B cell (primary cell): ENCODE measurements at regions not wholly inside any gene's neighbourhood (a gene's known extent, or its start where the extent isn't known, plus 50 kb on each side); places are given as distances from the start of the nearest gene placed in this dataset.

Source experiments
- ATAC-seq: fragments of 200-7000 bp; cut with Tn5 transposase; one replicate; pipeline ENCODE4 v1.10.0; 2021; ENCODE audit warnings: low read depth, mild to moderate bottlenecking, moderate number of reproducible peaks, moderate library complexity
- CTCF ChIA-PET: fragments of 350-600 bp; sonication (Branson Sonifier 250); formaldehyde crosslinking; loops from one replicate; lab custom pipeline; 2021; ENCODE audit warnings: antibody characterized with exemption, inconsistent platforms; lab: Charles Lee
- POLR2A ChIA-PET: fragments of 350-600 bp; sonication (Branson Sonifier 250); formaldehyde crosslinking; loops from one replicate; lab custom pipeline; 2021; ENCODE audit warnings: antibody characterized with exemption; lab: Charles Lee
- DNase-seq: peaks from one replicate; pipeline ENCODE4 v3.0.0; 2013
- H2AFZ ChIP-seq: 2 replicates; pipeline ENCODE4 v1.6.1; 2012; ENCODE audit warnings: mild to moderate bottlenecking, low read depth, low read length; ENCODE audit not compliant: insufficient read depth, poor library complexity, severe bottlenecking
- H3K27ac ChIP-seq, 2 donors: 1 replicate in 1 of 2; 2 replicates in 1 of 2; pipeline ENCODE4 v1.5.1; 2012 to 2013; ENCODE audit warnings: low read length in 2 of 2, mild to moderate bottlenecking in 2 of 2, moderate library complexity in 1 of 2
- H3K27me3 ChIP-seq, 4 experiments: fragments of 200-600 bp in 1 of 4; sonication (generic) in 1 of 4; replicated peaks in 1 of 4; 1 replicate in 2 of 4; 2 replicates in 2 of 4; pipeline versions ENCODE4 v1.6.1 to v1.7.0; 2013 to 2016; ENCODE audit warnings: low read length in 3 of 4, mild to moderate bottlenecking in 2 of 4, mixed read lengths in 1 of 4, moderate library complexity in 1 of 4; ENCODE audit not compliant: insufficient read depth in 4 of 4, control insufficient read depth in 3 of 4; ENCODE audit errors: control extremely low read depth in 1 of 4
- H3K36me3 ChIP-seq, 2 experiments: replicated peaks in 1 of 2; 1 replicate in 1 of 2; 2 replicates in 1 of 2; pipeline versions ENCODE4 v1.6.1 to v1.7.1; 2013; ENCODE audit warnings: low read length in 1 of 2; ENCODE audit not compliant: insufficient read depth in 2 of 2, control insufficient read depth in 1 of 2; ENCODE audit errors: control extremely low read depth in 1 of 2, extremely low read depth in 1 of 2
- H3K4me1 ChIP-seq, 2 donors: fragments of 200-600 bp in 1 of 2; sonication (generic) in 1 of 2; 1 replicate in 1 of 2; 2 replicates in 1 of 2; pipeline versions ENCODE4 v1.5.1 to v1.6.1; 2013 to 2017; ENCODE audit warnings: low read length in 2 of 2; ENCODE audit not compliant: control insufficient read depth in 2 of 2, insufficient read depth in 2 of 2
- H3K4me2 ChIP-seq: replicated peaks from 2 replicates; pipeline ENCODE3; 2012; ENCODE audit warnings: mild to moderate bottlenecking, low read depth, low read length; ENCODE audit not compliant: poor library complexity, severe bottlenecking
- H3K4me3 ChIP-seq, 5 experiments: fragments of 200-600 bp in 1 of 5; sonication (generic) in 1 of 5; 1 replicate in 3 of 5; 2 replicates in 2 of 5; pipeline versions ENCODE4 v1.5.1 to v1.7.0; 2011 to 2016; ENCODE audit warnings: low read length in 4 of 5, mild to moderate bottlenecking in 4 of 5, low read depth in 2 of 5, control low read depth in 1 of 5, moderate library complexity in 1 of 5; ENCODE audit not compliant: insufficient read depth in 1 of 5; ENCODE audit errors: control extremely low read depth in 1 of 5, extremely low read depth in 1 of 5
- H3K79me2 ChIP-seq: fragments of 200-600 bp; sonication (generic); one replicate; pipeline ENCODE4 v1.6.0; 2016; ENCODE audit warnings: low read length; ENCODE audit not compliant: control insufficient read depth, insufficient read depth
- H3K9ac ChIP-seq: fragments of 200-600 bp; sonication (generic); 2 replicates; pipeline ENCODE4 v1.6.1; 2017; ENCODE audit warnings: mild to moderate bottlenecking, low read length, moderate library complexity
- H3K9me3 ChIP-seq, 3 donors: one replicate each; pipeline versions ENCODE4 v1.6.1 to v1.7.1; 2013; ENCODE audit warnings: low read length in 2 of 3; ENCODE audit not compliant: control insufficient read depth in 2 of 3, insufficient read depth in 1 of 3; ENCODE audit errors: control extremely low read depth in 1 of 3
- H4K20me1 ChIP-seq: 2 replicates; pipeline ENCODE4 v1.6.0; 2012; ENCODE audit warnings: mild to moderate bottlenecking, low read length; ENCODE audit not compliant: insufficient read depth, control insufficient read depth, poor library complexity, severe bottlenecking
- H3K27ac Mint-ChIP-seq: one replicate; pipeline ENCODE4 v1.8.0; 2021; ENCODE audit warnings: mixed read lengths
- H3K27me3 Mint-ChIP-seq: one replicate; pipeline ENCODE4 v1.8.0; 2021; ENCODE audit warnings: mixed read lengths
- H3K4me1 Mint-ChIP-seq: one replicate; pipeline ENCODE4 v1.8.0; 2021; ENCODE audit warnings: mixed read lengths
- H3K4me3 Mint-ChIP-seq: one replicate; pipeline ENCODE4 v1.8.0; 2021; ENCODE audit warnings: mixed read lengths
- H3K9me3 Mint-ChIP-seq: one replicate; pipeline ENCODE4 v1.8.0; 2022; ENCODE audit warnings: mixed read lengths; ENCODE audit not compliant: insufficient read depth
- EZH2 ChIP-seq: IDR thresholded peaks from 2 replicates; pipeline ENCODE4 v1.6.1; 2012; ENCODE audit warnings: borderline replicate concordance, low read depth, mild to moderate bottlenecking, moderate library complexity, low read length; ENCODE audit not compliant: insufficient read depth, poor library complexity, severe bottlenecking
- WGBS: methylation state at CpG from one replicate; pipeline ENCODE4 v1.1.5; 2013; ENCODE audit warnings: missing lambda C conversion rate; ENCODE audit not compliant: insufficient coverage; 5-methylcytosine and 5-hydroxymethylcytosine counted together
- intact Hi-C: fragments of 100-400 bp; cut with micrococcal nuclease; formaldehyde crosslinking; loops from one replicate; pipeline ENCODE4 v1.10.0; 2022
- TF ChIP-seq, protein P1 (sequence below): fragments of 200-600 bp; IDR thresholded peaks from one replicate; pipeline ENCODE4 v1.8.0; 2022; ENCODE audit warnings: antibody characterized with exemption, mild to moderate bottlenecking

DNA sequence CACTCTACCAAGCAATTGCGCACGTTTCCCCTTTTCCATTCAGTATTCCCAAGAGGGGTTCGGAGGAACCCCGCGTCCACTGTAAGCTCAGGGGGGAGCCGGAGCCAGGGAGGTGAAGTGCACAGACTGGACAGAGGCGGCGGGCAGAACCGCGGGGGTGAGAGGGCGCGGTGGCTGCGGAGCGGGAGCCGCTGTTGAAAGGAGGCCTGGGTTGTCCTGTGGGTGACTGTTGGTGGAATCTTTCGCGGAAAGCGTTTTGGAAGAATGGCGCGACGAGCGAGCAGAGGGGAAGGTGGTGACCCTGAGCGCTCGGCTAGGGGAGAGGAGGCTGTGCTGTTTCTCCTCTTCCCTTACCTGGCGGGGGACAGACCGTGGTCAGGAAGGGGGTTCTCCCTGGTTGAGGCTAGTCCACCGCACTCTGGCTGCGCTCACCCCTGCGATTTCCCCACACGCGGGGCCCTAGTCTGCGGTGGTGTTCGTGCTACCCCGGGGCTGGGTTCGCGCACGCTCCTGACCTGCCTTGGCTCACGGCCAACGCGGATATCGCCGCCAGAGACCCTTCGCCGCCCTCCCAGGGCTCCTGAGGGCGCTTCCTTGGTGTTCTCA, 92.8 kb downstream of the PRKAB2 start:
- intact Hi-C loops = loop anchor here (5.0 kb wide), 1 partner anchor 32 kb away; no protein-coding TSS in a partner anchor
- Histone ChIP-seq H3K4me3 (peak overlapping the region in 4 of 5 experiments; percentile 50 to 61 (median 58)), H3K36me3 (no peaks in the 10 kb centered on the region), H3K9me3 (peaks cover 0 to 45% (median 0%) of the 10 kb centered on the region in 3 donors), H2AFZ (peak overlapping the region; percentile 78), H3K4me1 (peaks cover 37 to 41% of the 10 kb centered on the region in 2 donors), H3K9ac (peak overlapping the region; percentile 68), H4K20me1 (no peaks in the 10 kb centered on the region), H3K27me3 (peaks cover 0 to 70% (median 36%) of the 10 kb centered on the region in 4 experiments), H3K27ac (peak overlapping the region in 1 of 2 donors; percentile 24), H3K79me2 (no peaks in the 10 kb centered on the region), H3K4me2 (peak overlapping the region; percentile 74)
- Mint-ChIP-seq H3K27me3 (peaks cover 81% of the 10 kb centered on the region), H3K4me3 (peak overlapping the region; percentile 88), H3K9me3 (no peaks in the 10 kb centered on the region), H3K27ac (no peak overlapping the region), H3K4me1 (peaks cover 49% of the 10 kb centered on the region)
- peak; percentile 52 for DNase-seq
- ChIA-PET CTCF (interaction anchor here (0.5 to 1.9 kb wide), 2 partner anchors 164 to 707 kb away, joined by 3 to 4 read pairs; no protein-coding TSS in a partner anchor), POLR2A (interaction anchor here (0.6 to 1.2 kb wide), 2 partner anchors 18 to 36 kb away, joined by 5 to 7 read pairs; no protein-coding TSS in a partner anchor)
- ATAC-seq = no peak
- WGBS = 16% methylated on average over 41 of the region's 45 CpGs
- no peak for TF ChIP-seq EZH2
- TF ChIP-seq, protein P1, sequence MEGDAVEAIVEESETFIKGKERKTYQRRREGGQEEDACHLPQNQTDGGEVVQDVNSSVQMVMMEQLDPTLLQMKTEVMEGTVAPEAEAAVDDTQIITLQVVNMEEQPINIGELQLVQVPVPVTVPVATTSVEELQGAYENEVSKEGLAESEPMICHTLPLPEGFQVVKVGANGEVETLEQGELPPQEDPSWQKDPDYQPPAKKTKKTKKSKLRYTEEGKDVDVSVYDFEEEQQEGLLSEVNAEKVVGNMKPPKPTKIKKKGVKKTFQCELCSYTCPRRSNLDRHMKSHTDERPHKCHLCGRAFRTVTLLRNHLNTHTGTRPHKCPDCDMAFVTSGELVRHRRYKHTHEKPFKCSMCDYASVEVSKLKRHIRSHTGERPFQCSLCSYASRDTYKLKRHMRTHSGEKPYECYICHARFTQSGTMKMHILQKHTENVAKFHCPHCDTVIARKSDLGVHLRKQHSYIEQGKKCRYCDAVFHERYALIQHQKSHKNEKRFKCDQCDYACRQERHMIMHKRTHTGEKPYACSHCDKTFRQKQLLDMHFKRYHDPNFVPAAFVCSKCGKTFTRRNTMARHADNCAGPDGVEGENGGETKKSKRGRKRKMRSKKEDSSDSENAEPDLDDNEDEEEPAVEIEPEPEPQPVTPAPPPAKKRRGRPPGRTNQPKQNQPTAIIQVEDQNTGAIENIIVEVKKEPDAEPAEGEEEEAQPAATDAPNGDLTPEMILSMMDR = no peak
